ENCODE measurements at regions not wholly inside any gene's neighbourhood (a gene's known extent, or its start where the extent isn't known, plus 50 kb on each side); places are given as distances from the start of the nearest gene placed in this dataset.

DNA sequence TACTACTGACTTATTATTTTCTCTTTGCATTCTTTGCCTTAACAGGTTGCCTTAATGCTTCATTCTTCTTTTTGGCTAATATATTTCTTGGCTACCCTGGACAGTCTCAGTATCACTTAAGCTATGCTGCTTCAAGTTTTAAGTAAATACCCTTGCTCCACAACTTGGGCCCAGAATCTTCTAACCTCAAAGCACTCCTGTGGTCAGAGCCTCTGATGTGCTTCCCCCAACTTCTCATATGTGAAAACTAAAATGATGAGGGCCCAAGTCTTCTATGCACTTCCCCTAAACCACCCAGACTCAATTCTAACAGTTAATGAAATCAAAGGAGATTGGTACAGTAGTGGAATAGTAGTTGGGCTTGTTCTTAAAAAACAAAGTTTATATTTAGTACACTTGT is 314.1 kb downstream of the PLPP3 start:
- Histone ChIP-seq H3K9me3 (no peaks in the 10 kb centered on the region), H3K27me3 (no peaks in the 10 kb centered on the region), H3K36me3 (no peaks in the 10 kb centered on the region), H3K4me1 (ENCODE audit: insufficient read depth) (no peaks in the 10 kb centered on the region), H3K4me3 (no peak overlapping the region), H3K27ac (no peak overlapping the region)
- intact Hi-C loops (cut with DNase I) = no loop called here
- no peak for DNase-seq
- no peak for TF ChIP-seq EP300 (IDR thresholded peaks at IDR 0.05)
- TF ChIP-seq, protein P1, sequence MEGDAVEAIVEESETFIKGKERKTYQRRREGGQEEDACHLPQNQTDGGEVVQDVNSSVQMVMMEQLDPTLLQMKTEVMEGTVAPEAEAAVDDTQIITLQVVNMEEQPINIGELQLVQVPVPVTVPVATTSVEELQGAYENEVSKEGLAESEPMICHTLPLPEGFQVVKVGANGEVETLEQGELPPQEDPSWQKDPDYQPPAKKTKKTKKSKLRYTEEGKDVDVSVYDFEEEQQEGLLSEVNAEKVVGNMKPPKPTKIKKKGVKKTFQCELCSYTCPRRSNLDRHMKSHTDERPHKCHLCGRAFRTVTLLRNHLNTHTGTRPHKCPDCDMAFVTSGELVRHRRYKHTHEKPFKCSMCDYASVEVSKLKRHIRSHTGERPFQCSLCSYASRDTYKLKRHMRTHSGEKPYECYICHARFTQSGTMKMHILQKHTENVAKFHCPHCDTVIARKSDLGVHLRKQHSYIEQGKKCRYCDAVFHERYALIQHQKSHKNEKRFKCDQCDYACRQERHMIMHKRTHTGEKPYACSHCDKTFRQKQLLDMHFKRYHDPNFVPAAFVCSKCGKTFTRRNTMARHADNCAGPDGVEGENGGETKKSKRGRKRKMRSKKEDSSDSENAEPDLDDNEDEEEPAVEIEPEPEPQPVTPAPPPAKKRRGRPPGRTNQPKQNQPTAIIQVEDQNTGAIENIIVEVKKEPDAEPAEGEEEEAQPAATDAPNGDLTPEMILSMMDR (IDR thresholded peaks at IDR 0.05) = no peak
- no peak for TF ChIP-seq POLR2A (IDR thresholded peaks at IDR 0.05)

DNA sequence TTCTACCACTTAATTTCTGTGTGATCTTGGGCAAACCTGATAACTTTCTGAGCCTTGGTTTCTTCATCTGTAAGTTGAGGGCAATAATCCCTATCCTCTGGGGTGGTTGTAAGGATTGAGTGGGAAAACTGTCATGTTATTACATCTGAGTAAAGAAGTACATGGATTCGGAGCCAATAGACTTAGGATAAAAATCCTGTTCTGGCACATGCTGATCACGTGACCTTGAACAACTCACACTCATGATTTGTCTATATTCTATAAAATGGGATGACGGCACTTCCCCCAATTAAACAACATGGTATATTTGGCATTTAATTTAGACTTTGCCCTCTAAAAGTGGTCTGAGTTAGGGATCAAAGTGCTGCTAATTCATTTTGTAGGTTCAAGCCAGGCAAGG is 315.5 kb downstream of the PLPP3 start:
- no peak for DNase-seq
- Histone ChIP-seq H3K36me3 (no peaks in the 10 kb centered on the region), H3K9me3 (no peaks in the 10 kb centered on the region), H3K4me1 (ENCODE audit: insufficient read depth) (no peaks in the 10 kb centered on the region), H3K27ac (no peak overlapping the region), H3K4me3 (no peak overlapping the region), H3K27me3 (no peaks in the 10 kb centered on the region)
- WGBS, 3 donors = 89 to 92% (median 90%) methylated on average over 3 of the region's 3 CpGs
- TF ChIP-seq, protein P1 (IDR thresholded peaks at IDR 0.05) = no peak
- TF ChIP-seq EP300 (IDR thresholded peaks at IDR 0.05) (no peak), POLR2A (IDR thresholded peaks at IDR 0.05) (no peak)
- intact Hi-C loops (cut with DNase I) = no loop called here

DNA sequence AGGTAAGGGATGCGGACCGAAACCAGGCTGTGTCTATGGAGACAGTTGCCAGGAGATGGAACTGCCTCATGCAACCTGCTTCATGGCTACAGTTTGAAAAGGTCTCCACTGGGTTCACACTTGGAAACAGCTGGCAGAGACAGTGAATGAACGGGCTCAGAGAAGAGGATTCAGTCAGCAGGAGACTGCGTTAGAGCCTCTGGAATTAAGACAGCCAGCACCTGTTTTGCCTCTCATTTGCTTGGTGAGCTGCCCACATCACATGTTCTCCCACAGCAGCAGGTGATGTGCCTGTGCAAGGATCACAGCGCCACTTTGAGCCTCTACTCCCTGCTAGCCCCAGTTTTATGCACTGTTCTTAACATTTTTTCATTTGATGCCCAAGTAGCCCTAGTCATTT is 321.0 kb downstream of the PLPP3 start:
- WGBS, 3 donors = 91 to 96% (median 95%) methylated on average over 5 of the region's 5 CpGs
- Histone ChIP-seq H3K4me1 (ENCODE audit: insufficient read depth) (no peaks in the 10 kb centered on the region), H3K36me3 (no peaks in the 10 kb centered on the region), H3K27me3 (no peaks in the 10 kb centered on the region), H3K27ac (no peak overlapping the region), H3K4me3 (no peak overlapping the region), H3K9me3 (no peaks in the 10 kb centered on the region)
- no peak for DNase-seq
- intact Hi-C loops (cut with DNase I) = no loop called here
- TF ChIP-seq POLR2A (IDR thresholded peaks at IDR 0.05) = no peak
- no peak for TF ChIP-seq EP300 (IDR thresholded peaks at IDR 0.05)
- TF ChIP-seq, protein P1 (IDR thresholded peaks at IDR 0.05) = no peak

DNA sequence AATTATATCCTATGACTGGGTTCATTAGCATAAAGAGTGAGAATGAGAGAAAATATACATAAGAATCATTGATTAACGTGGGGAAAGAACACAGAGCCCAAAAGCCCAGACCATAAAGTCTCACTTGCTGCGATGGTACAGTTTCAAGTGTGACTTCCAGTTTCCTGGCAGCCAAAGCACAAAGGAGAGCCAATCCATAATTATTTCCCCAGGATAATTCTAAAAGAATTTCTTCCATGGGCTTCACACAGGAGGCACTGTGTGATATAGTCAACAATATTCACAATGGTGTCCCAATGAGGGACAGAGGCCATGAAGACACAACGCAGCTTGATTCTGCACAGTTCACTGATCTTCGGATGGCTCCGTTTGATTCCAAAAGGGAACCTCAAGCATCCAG is 321.6 kb downstream of the PLPP3 start:
- TF ChIP-seq, protein P1 (IDR thresholded peaks at IDR 0.05) = no peak
- no peak for TF ChIP-seq EP300 (IDR thresholded peaks at IDR 0.05)
- no peak for TF ChIP-seq POLR2A (IDR thresholded peaks at IDR 0.05)
- DNase-seq = no peak
- no peak overlapping the region for H3K27ac ChIP-seq

More for the DNA sequence above, 321.6 kb downstream of the PLPP3 start:
- Histone ChIP-seq H3K4me1 (ENCODE audit: insufficient read depth) (no peaks in the 10 kb centered on the region), H3K27me3 (no peaks in the 10 kb centered on the region), H3K36me3 (no peaks in the 10 kb centered on the region), H3K4me3 (no peak overlapping the region), H3K9me3 (no peaks in the 10 kb centered on the region)
- intact Hi-C loops (cut with DNase I) = no loop called here
- 90 to 95% (median 94%) methylated on average over 5 of the region's 5 CpGs for WGBS, 3 donors

Measured in ovary (tissue), 7 donors.